ENCODE measurements at regions not wholly inside any gene's neighbourhood (a gene's known extent, or its start where the extent isn't known, plus 50 kb on each side); places are given as distances from the start of the nearest gene placed in this dataset.

- TF ChIP-seq, protein P1, sequence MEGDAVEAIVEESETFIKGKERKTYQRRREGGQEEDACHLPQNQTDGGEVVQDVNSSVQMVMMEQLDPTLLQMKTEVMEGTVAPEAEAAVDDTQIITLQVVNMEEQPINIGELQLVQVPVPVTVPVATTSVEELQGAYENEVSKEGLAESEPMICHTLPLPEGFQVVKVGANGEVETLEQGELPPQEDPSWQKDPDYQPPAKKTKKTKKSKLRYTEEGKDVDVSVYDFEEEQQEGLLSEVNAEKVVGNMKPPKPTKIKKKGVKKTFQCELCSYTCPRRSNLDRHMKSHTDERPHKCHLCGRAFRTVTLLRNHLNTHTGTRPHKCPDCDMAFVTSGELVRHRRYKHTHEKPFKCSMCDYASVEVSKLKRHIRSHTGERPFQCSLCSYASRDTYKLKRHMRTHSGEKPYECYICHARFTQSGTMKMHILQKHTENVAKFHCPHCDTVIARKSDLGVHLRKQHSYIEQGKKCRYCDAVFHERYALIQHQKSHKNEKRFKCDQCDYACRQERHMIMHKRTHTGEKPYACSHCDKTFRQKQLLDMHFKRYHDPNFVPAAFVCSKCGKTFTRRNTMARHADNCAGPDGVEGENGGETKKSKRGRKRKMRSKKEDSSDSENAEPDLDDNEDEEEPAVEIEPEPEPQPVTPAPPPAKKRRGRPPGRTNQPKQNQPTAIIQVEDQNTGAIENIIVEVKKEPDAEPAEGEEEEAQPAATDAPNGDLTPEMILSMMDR (IDR thresholded peaks at IDR 0.05): no peak
- no peak for TF ChIP-seq POLR2A (IDR thresholded peaks at IDR 0.05)
These were observed 319.3 kb downstream of the TDRD3 start for GRCh38 chr13:60716313-60716712.

Measured in vagina (tissue), 2 donors.